A673 (cell line): ENCODE measurements at regions not wholly inside any gene's neighbourhood (a gene's known extent, or its start where the extent isn't known, plus 50 kb on each side); places are given as distances from the start of the nearest gene placed in this dataset.

Source experiments
- BruUV-seq: library from RNA; stranded (reverse); fragments of 400-500 nt; replicated peaks from 2 replicates; lab custom pipeline; 2021; lab: Mats Ljungman, UMichigan
- CTCF ChIA-PET: fragments of 300-600 bp; sonication (Branson Sonifier 250); formaldehyde crosslinking; loops from one replicate; lab custom pipeline; 2022; ENCODE audit warnings: antibody characterized with exemption; lab: Charles Lee
- POLR2A ChIA-PET: fragments of 300-600 bp; sonication (Branson Sonifier 250); formaldehyde crosslinking; loops from one replicate; lab custom pipeline; 2022; ENCODE audit warnings: antibody characterized with exemption; ENCODE audit not compliant: low non-redundant PET; lab: Charles Lee
- DNase-seq: peaks from one replicate; pipeline ENCODE4 v3.0.0-alpha.2; 2015; ENCODE audit warnings: low spot score
- H3K27ac ChIP-seq: fragments of 200-600 bp; sonication (generic); 2 replicates; pipeline ENCODE4 v1.5.1; 2016; ENCODE audit warnings: mixed run types, low read depth, mild to moderate bottlenecking, mixed read lengths, antibody characterized with exemption, low read length; ENCODE audit not compliant: poor library complexity, severe bottlenecking
- H3K27me3 ChIP-seq: fragments of 200-600 bp; sonication (generic); replicated peaks from 2 replicates; pipeline ENCODE4 v1.6.1; 2017; ENCODE audit warnings: mixed run types, low read depth, mild to moderate bottlenecking, mixed read lengths, antibody characterized with exemption, low read length; ENCODE audit not compliant: insufficient read depth, poor library complexity
- H3K36me3 ChIP-seq: fragments of 200-600 bp; sonication (generic); 2 replicates; pipeline ENCODE4 v1.6.1; 2016; ENCODE audit warnings: mixed run types, mild to moderate bottlenecking, mixed read lengths, antibody characterized with exemption, low read length; ENCODE audit not compliant: insufficient read depth, poor library complexity, severe bottlenecking
- H3K4me1 ChIP-seq: fragments of 200-600 bp; sonication (generic); 2 replicates; pipeline ENCODE4 v1.6.1; 2017; ENCODE audit warnings: mixed run types, mild to moderate bottlenecking, mixed read lengths, antibody characterized with exemption, low read length; ENCODE audit not compliant: insufficient read depth, poor library complexity, severe bottlenecking
- H3K4me3 ChIP-seq: fragments of 200-600 bp; sonication (generic); 2 replicates; pipeline ENCODE4 v1.5.1; 2016; ENCODE audit warnings: low read depth, mixed run types, mild to moderate bottlenecking, mixed read lengths, low read length; ENCODE audit not compliant: poor library complexity, severe bottlenecking
- H3K9me3 ChIP-seq: fragments of 200-600 bp; sonication (generic); 2 replicates; pipeline ENCODE4 v1.6.1; 2016; ENCODE audit warnings: mixed run types, low read depth, mild to moderate bottlenecking, mixed read lengths, antibody characterized with exemption, low read length; ENCODE audit not compliant: poor library complexity, severe bottlenecking
- EZH2 ChIP-seq: fragments of 200-600 bp; sonication (generic); IDR thresholded peaks from 2 replicates; pipeline ENCODE4 v1.6.1; 2017; ENCODE audit warnings: borderline replicate concordance, low read depth, mild to moderate bottlenecking, mixed read lengths, antibody characterized with exemption, low read length; ENCODE audit not compliant: poor library complexity, severe bottlenecking
- intact Hi-C: fragments of 100-400 bp; cut with micrococcal nuclease; formaldehyde crosslinking; loops from one replicate; pipeline ENCODE4 v1.10.0; 2022; ENCODE audit not compliant: unreplicated experiment
- TF ChIP-seq, protein P1 (sequence below): fragments of 300-800, 200-600 bp; sonication (generic); conservative IDR thresholded peaks from 2 replicates; pipeline ENCODE4 v1.5.1; 2017; ENCODE audit warnings: low read depth, mild to moderate bottlenecking, antibody characterized with exemption, low read length, moderate library complexity, mixed read lengths

DNA sequence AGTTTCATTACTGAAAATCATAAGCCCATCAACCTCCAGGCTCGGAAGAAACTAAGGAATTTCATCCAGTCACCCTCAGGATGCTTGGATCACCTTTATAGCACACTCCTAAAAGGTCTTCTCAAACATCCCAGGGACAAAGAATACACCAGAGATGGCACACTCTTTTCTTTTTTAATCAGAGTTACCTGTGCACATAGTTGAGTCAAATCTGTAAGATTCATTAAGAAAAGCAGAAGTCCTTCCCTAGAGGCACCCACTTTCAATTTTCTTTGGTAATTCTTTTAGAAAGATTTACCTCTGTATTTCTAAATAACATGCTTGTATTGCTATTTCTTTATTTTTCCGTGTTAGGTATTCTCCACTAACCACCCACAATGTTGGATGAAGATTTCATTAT is 50.6 kb upstream of the IL6 start:
- Histone ChIP-seq H3K9me3 (no peaks in the 10 kb centered on the region), H3K4me1 (peaks cover 8% of the 10 kb centered on the region), H3K4me3 (no peak overlapping the region), H3K27me3 (no peaks in the 10 kb centered on the region), H3K36me3 (no peaks in the 10 kb centered on the region), H3K27ac (no peak overlapping the region)
- BruUV-seq, result no TSS peak
- intact Hi-C loops, result no loop called here
- ChIA-PET POLR2A (no interaction called here), CTCF (no interaction called here)
- TF ChIP-seq, protein P1, sequence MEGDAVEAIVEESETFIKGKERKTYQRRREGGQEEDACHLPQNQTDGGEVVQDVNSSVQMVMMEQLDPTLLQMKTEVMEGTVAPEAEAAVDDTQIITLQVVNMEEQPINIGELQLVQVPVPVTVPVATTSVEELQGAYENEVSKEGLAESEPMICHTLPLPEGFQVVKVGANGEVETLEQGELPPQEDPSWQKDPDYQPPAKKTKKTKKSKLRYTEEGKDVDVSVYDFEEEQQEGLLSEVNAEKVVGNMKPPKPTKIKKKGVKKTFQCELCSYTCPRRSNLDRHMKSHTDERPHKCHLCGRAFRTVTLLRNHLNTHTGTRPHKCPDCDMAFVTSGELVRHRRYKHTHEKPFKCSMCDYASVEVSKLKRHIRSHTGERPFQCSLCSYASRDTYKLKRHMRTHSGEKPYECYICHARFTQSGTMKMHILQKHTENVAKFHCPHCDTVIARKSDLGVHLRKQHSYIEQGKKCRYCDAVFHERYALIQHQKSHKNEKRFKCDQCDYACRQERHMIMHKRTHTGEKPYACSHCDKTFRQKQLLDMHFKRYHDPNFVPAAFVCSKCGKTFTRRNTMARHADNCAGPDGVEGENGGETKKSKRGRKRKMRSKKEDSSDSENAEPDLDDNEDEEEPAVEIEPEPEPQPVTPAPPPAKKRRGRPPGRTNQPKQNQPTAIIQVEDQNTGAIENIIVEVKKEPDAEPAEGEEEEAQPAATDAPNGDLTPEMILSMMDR, result no peak
- TF ChIP-seq EZH2, result no peak
- no peak for DNase-seq

DNA sequence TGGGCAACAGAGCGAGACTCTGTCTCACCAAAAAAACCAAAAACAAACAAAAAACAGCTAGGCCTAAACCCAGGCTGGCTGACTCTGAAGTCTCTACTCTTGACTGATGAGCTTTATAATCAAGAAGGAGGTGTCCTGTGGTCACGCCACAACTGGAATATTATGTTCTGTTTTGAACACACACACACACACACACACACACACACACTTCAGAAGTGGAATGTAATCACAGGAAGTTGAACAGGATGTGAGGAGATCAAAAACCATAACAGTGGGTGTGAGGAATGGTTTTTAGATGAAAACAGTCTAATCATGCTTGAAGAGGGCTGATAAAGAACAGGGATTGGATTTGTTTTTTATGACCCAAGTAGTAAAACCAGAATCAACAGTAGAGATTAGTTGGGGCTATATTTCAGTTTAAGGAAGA is 51.1 kb upstream of the IL6 start:
- H3K9me3 ChIP-seq, result no peaks in the 10 kb centered on the region
- no peaks in the 10 kb centered on the region for H3K27me3 ChIP-seq
- TF ChIP-seq, protein P1, result no peak
- TF ChIP-seq EZH2, result no peak
- no peak overlapping the region for H3K27ac ChIP-seq
- no peaks in the 10 kb centered on the region for H3K36me3 ChIP-seq
- DNase-seq, result peak; percentile 54
- ChIA-PET POLR2A (no interaction called here), CTCF (interaction anchor here (0.6 kb wide), 1 partner anchor 75 kb away, joined by 3 read pairs; no protein-coding TSS in a partner anchor)
- BruUV-seq, result no TSS peak
- no peak overlapping the region for H3K4me3 ChIP-seq
- intact Hi-C loops, result no loop called here
- peaks cover 8% of the 10 kb centered on the region for H3K4me1 ChIP-seq

DNA sequence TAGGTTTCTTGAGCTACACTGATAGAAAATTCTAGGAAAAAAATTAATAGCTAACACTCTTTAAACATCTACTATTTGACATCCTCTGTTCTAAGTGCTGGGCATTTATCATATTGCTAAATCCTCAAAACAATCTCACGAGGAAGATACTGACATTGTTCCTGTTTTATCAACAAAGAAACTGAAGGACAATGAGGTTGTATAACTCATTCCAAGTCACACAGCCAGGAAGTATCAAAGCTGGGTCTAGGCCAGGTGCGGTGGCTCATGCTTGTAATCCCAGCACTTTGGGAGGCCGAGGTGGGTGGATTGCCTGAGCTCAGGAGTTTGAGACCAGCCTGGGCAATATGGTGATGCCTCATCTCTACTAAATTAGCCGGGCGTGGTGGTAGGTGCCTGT is 51.6 kb upstream of the IL6 start:
- intact Hi-C loops, result no loop called here
- Histone ChIP-seq H3K27ac (no peak overlapping the region), H3K9me3 (no peaks in the 10 kb centered on the region), H3K4me3 (no peak overlapping the region), H3K4me1 (peaks cover 8% of the 10 kb centered on the region), H3K27me3 (no peaks in the 10 kb centered on the region), H3K36me3 (no peaks in the 10 kb centered on the region)
- ChIA-PET CTCF (interaction anchor here (0.6 kb wide), 1 partner anchor 74 kb away, joined by 3 read pairs; no protein-coding TSS in a partner anchor), POLR2A (no interaction called here)
- no peak for DNase-seq
- TF ChIP-seq, protein P1, result no peak
- no peak for TF ChIP-seq EZH2
- no TSS peak for BruUV-seq
